Sigmoid colon (tissue), 4 donors: ENCODE measurements at regions not wholly inside any gene's neighbourhood (a gene's known extent, or its start where the extent isn't known, plus 50 kb on each side); places are given as distances from the start of the nearest gene placed in this dataset.

ENCODE experiments used
- POLR2AphosphoS5 ChIP-seq, 4 donors: sonication (generic); formaldehyde crosslinking; IDR thresholded peaks; one replicate each; pipeline ENCODE4 v1.6.1; 2017; ENCODE audit warnings: antibody characterized with exemption in 4 of 4
- TF ChIP-seq, protein P1 (sequence below), 4 experiments: fragments of 450-650 bp in 3 of 4; fragments of 200-600 bp in 1 of 4; IDR thresholded peaks; one replicate each; pipeline ENCODE4 v1.5.1; 2016 to 2019; ENCODE audit warnings: antibody characterized with exemption in 4 of 4, mild to moderate bottlenecking in 3 of 4, moderate library complexity in 2 of 4

DNA sequence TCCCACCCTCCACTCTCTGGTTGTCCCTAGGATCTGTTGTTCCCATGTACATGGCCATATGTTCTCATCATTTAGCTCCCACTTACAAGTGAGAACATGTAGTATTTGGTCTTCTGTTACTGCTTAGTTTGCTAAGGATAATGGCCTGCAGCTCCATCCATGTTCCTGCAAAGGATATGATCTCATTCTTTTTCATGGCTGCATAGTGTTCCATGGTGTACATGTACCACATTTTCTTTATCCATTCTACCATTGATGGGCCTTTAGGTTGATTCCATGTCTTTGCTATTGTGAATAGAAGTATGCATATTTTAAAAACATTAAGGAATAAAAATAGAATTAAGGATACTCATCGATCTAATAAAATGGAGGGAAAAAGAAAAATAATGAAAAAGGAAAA lies 278.4 kb downstream of the MBNL1 start:
- TF ChIP-seq, protein P1, sequence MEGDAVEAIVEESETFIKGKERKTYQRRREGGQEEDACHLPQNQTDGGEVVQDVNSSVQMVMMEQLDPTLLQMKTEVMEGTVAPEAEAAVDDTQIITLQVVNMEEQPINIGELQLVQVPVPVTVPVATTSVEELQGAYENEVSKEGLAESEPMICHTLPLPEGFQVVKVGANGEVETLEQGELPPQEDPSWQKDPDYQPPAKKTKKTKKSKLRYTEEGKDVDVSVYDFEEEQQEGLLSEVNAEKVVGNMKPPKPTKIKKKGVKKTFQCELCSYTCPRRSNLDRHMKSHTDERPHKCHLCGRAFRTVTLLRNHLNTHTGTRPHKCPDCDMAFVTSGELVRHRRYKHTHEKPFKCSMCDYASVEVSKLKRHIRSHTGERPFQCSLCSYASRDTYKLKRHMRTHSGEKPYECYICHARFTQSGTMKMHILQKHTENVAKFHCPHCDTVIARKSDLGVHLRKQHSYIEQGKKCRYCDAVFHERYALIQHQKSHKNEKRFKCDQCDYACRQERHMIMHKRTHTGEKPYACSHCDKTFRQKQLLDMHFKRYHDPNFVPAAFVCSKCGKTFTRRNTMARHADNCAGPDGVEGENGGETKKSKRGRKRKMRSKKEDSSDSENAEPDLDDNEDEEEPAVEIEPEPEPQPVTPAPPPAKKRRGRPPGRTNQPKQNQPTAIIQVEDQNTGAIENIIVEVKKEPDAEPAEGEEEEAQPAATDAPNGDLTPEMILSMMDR (IDR thresholded peaks at IDR 0.05), result no peak
- no peak for TF ChIP-seq POLR2AphosphoS5 (IDR thresholded peaks at IDR 0.05)
